Astrocyte of the spinal cord (primary cell): ENCODE measurements at regions not wholly inside any gene's neighbourhood (a gene's known extent, or its start where the extent isn't known, plus 50 kb on each side); places are given as distances from the start of the nearest gene placed in this dataset.

ENCODE experiments used
- DNase-seq: peaks from one replicate; pipeline ENCODE4 v3.0.0; 2011; ENCODE audit warnings: low read depth, low spot score
- H3K4me3 ChIP-seq: 2 replicates; pipeline ENCODE4 v1.5.1; 2011; ENCODE audit warnings: low read depth, mild to moderate bottlenecking, low read length, moderate library complexity
- CTCF ChIP-seq: IDR thresholded peaks from 2 replicates; pipeline ENCODE4 v1.5.1; 2012; ENCODE audit warnings: low read depth, mild to moderate bottlenecking, low read length, inconsistent platforms
- in situ Hi-C: cut with HindIII; loops from 2 replicates; pipeline ENCODE4 v1.10.0; 2017; ENCODE audit warnings: low sequenced_read_pairs

- no peak overlapping the region for H3K4me3 ChIP-seq
- in situ Hi-C loops: no loop called here
- no peak for DNase-seq
- no peak for TF ChIP-seq CTCF
Observed at GRCh38 chr22:48240148-48240934, 1477.9 kb downstream of the TBC1D22A start.

GRCh38 chr22:48239461-48240147 lies 1477.2 kb downstream of the TBC1D22A start:
- no peak for TF ChIP-seq CTCF
- H3K4me3 ChIP-seq: no peak overlapping the region
- in situ Hi-C loops: no loop called here
- DNase-seq: no peak

- H3K4me3 ChIP-seq: no peak overlapping the region
- no peak for DNase-seq
- no peak for TF ChIP-seq CTCF
- in situ Hi-C loops: no loop called here
Observed at GRCh38 chr22:48238966-48239365, 1476.5 kb downstream of the TBC1D22A start.

GRCh38 chr22:48238284-48238915 lies 1476.0 kb downstream of the TBC1D22A start:
- in situ Hi-C loops: no loop called here
- no peak for TF ChIP-seq CTCF
- H3K4me3 ChIP-seq: no peak overlapping the region
- DNase-seq: no peak

GRCh38 chr22:48237466-48238283 lies 1475.2 kb downstream of the TBC1D22A start:
- H3K4me3 ChIP-seq: no peak overlapping the region
- TF ChIP-seq CTCF: no peak
- in situ Hi-C loops: no loop called here
- no peak for DNase-seq

- DNase-seq: no peak
- in situ Hi-C loops: no loop called here
- no peak overlapping the region for H3K4me3 ChIP-seq
- no peak for TF ChIP-seq CTCF
Observed at GRCh38 chr22:48236261-48236660, 1473.8 kb downstream of the TBC1D22A start.
